Activated gamma-delta T cell treated with Interleukin-2 at 50 U/mL for 16 hours (primary cell): ENCODE measurements at regions not wholly inside any gene's neighbourhood (a gene's known extent, or its start where the extent isn't known, plus 50 kb on each side); places are given as distances from the start of the nearest gene placed in this dataset.
"Not testable (repeated sequence)": the region's sequence is repeated elsewhere in the genome, so short reads cannot be mapped to it uniquely, and the experiment has no call there.

Experiments used
- DNase-seq: peaks from one replicate; pipeline ENCODE4 v3.0.0-alpha.2; 2020

DNA sequence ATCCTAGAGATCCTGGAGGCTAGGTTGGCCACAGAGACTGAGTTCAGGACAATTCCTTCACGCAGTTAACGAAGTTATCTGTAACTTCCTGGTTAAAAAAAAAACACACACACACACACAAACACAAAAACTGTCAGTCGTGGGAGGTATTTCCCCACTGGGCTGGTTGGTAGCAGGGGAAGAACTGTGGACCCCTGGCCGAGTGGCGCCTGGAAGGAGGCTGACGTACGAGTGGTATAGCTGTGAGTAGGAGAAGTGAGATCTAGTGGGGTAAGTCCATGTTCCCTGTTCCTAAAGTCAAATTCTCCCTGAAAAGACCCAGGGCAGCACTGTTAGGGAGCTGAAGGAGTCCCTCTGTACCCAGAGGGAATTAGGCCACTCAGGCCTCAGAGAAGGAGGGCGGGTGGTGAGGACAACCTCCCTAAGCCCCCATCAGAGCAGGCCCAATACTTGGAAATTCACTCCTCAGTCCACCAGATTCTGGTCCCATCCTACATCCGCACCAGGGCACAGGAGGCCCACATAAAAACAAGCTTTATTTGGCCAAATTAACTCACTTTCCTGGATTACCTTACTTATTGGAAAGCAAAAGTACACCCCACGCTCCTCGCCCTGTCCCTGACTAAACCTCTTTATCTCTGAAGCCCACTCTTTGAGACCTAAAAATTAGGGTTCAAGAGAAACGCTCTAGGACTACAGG is 108.3 kb upstream of the FOXD4L5 start:
- not testable (repeated sequence) for DNase-seq

- DNase-seq = not testable (repeated sequence)
Measured at GRCh38 chr9:65392611-65393010, 107.6 kb upstream of the FOXD4L5 start.

GRCh38 chr9:65389710-65390109 is 104.7 kb upstream of the FOXD4L5 start:
- not testable (repeated sequence) for DNase-seq

DNA sequence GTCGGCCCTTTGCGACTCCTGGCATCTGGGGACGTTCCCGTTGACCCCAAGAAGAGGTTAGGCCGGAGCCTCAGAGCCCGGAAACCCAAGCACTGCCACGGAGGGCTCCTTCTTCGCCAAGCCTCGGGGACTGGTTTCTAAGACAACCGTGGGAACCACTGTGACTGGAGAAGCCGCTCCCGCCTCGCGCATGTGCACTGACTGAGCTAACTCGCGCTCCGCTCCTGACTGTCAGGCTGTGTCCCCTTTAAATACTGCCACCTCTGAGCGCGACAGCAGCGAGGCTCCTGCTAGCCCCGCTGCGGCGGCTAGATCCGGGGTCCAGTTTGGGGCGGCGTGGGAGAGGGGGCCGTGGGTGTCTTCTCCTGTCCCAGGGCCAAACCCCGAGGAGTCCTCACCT is 104.2 kb upstream of the FOXD4L5 start:
- DNase-seq = not testable (repeated sequence)

GRCh38 chr9:65386699-65387098 is 101.7 kb upstream of the FOXD4L5 start:
- peak; percentile 60 for DNase-seq

- not testable (repeated sequence) for DNase-seq
Measured at GRCh38 chr9:65386191-65386590, 101.2 kb upstream of the FOXD4L5 start.

DNA sequence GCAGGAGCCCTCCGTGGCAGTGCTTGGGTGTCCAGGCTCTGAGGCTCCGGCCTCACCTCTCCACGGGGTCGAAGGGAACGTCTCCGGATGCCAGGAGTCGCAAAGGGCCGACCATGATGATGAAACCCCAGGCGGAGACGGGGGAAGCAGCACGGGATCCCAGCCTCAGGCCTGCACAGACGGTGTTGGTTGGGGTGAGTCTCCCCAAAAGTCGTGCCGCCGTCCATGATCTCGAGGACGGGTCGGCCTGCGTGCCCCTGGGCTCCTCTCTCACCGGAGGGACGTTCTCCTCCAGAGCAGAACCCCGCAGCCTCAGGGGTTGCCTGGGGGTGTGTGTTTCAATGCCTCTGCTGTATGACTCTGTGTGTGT is 100.6 kb upstream of the FOXD4L5 start:
- DNase-seq = not testable (repeated sequence)

DNA sequence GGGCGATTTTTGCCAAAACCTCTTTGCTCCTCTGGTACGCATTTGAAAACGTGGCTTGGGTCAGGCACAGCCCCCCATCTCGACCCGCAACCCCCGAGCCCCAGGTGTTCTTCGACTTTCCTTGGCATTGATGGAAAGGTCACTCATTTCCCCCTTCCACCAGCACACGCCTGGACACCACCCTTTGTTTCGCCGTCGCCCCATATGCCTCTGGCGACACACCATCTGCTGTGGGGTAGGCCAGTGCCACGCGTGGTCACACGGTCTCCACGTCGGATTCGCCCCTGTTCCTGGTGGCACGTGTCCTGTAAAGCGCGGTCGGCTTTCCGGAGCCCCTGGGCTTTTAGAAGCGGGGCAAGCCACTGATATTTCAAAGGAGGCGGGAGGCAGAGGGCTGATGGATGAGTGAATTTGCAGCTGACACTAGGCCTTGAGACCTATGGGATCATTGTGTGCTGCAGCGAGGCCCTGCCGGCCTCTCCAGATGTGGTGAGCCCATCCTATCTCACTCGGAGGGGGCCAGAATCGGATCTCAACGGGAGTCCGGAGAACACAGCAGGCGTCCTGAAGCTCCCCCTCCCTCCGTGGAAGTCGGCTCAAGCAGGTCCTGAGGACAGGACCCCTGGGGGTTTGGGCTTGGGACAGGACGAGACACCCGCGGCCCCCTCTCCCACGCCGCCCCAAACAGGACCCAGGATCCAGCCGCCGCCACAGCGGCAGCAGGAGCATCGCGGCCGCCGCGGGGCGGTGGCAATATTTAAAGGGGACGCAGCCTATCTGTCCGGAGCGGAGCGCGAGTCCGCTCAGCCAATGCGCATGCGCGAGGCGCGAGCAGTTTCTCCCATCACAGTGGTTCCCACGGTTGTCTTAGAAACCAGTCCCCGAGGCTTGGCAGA is 100.0 kb upstream of the FOXD4L5 start:
- DNase-seq = not testable (repeated sequence)

- not testable (repeated sequence) for DNase-seq
Measured at GRCh38 chr9:65384066-65384465, 99.1 kb upstream of the FOXD4L5 start.

- not testable (repeated sequence) for DNase-seq
Measured at GRCh38 chr9:65383646-65384045, 98.6 kb upstream of the FOXD4L5 start.

GRCh38 chr9:65382701-65383318 is 97.8 kb upstream of the FOXD4L5 start:
- not testable (repeated sequence) for DNase-seq
